HS-5 (cell line): ENCODE measurements at regions not wholly inside any gene's neighbourhood (a gene's known extent, or its start where the extent isn't known, plus 50 kb on each side); places are given as distances from the start of the nearest gene placed in this dataset.
A peak's percentile ranks its signal among the peaks of the same experiment; 100 is the strongest.

Experiments used
- DNase-seq: peaks from one replicate; pipeline ENCODE4 v3.0.0-alpha.2; 2012; ENCODE audit warnings: low read depth

DNA sequence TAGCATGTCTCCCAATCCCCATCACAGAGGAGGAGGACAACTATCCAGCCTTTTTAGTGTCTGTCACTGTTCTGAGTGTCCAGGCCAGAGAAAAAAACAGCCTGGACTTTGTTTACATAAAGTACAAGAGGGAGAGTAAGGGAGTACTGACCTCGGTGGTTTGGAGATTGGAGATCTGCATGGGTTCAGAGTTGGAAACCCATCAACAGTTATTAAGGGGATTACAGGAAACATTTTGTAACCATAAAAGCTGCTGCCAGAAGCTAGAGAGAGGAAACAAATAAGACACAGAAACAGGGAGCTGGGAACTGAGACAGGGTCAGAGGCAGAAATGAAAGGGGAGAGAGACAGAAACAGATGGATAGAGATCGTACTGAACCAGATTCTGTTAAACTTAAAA lies 131.5 kb upstream of the CTTNBP2NL start:
- DNase-seq, result no peak

DNA sequence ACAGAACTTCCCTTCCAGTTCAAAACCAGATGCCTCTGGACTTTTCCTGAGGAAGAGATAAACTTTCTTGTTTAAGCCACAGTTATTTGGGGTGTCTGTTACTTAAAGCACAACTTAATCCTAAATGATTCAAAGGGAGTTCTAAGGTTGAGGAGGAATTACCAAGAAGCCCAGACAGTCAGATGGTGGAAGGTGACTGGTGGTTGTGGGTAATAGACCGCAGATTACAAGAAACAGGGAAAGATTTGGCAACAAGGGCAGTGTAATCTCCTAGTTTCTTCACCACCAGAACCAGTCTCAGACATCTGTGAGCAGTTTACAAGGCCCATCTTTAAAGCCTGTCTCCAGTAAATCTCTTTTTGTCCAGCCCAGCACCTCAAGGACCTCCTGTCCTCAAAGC lies 130.1 kb upstream of the CTTNBP2NL start:
- no peak for DNase-seq

- DNase-seq, result no peak
These were observed 128.8 kb upstream of the CTTNBP2NL start for GRCh38 chr1:112267206-112267605.

DNA sequence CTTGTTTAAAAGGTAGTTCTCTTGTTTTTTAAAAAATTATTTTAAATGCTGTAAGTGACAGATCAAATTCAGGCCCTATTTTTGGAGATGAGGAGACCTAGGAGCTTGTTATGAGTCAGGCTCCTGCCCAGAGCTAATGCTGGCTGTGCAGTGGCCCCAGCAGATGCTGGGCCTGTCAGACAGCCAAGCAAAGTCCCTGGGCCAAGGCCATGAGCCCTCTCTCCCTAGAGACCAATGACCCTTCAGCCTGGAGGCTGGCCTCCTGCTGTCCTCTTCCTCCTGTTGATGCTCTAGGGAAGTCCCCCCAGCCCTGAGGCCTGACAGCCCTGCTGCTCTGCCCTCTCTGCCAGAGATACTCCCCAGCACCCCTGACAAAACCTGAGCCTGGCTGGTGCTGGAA lies 128.1 kb upstream of the CTTNBP2NL start:
- no peak for DNase-seq

- no peak for DNase-seq
These were observed 127.6 kb upstream of the CTTNBP2NL start for GRCh38 chr1:112268408-112268807.

- no peak for DNase-seq
These were observed 124.7 kb upstream of the CTTNBP2NL start for GRCh38 chr1:112271270-112271669.

- DNase-seq, result no peak
These were observed 123.8 kb upstream of the CTTNBP2NL start for GRCh38 chr1:112272101-112272772.

DNA sequence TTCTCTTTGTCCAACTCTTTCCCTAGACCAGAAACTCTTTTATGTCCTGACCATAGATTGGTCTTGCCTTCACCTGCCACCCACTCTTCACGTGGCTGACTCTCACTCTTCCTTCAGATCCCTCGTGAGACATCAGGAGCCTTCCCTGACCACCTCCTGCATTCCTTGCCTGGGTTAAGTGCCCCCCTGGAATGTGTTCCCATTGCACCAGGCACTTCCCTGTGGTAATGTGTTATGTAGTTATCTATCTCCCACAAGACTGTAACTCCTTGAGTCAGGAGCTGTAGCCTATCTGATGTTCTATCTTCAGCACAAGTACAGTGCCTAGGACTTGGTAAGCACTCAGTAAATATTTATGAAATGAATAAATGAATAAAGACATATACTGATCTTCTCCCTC lies 111.2 kb upstream of the CTTNBP2NL start:
- no peak for DNase-seq

- no peak for DNase-seq
These were observed 110.7 kb upstream of the CTTNBP2NL start for GRCh38 chr1:112285316-112285715.

GRCh38 chr1:112285746-112286145 lies 110.3 kb upstream of the CTTNBP2NL start:
- no peak for DNase-seq

DNA sequence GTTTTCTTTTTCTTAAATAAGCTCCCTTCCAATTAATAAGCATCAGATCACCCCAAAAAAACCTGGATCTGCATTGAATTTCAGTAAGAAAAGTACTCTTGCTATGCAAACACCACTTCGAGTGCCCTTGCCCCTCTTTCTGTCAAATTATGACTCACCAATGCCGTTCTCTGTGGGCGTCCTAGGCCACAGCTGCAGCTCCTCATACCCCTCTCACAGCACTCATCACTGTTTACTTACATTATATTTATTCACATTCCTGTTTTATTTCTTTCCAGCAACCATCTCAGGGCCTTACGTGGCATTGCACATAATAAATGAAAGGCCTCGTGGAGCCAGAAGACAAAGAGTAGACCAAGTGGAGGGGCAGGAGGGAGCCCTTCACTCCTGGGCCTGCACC lies 99.1 kb upstream of the CTTNBP2NL start:
- DNase-seq, result no peak

GRCh38 chr1:112297536-112297935 lies 98.5 kb upstream of the CTTNBP2NL start:
- no peak for DNase-seq

GRCh38 chr1:112298558-112298957 lies 97.5 kb upstream of the CTTNBP2NL start:
- peak; percentile 5 for DNase-seq

- no peak for DNase-seq
These were observed 91.9 kb upstream of the CTTNBP2NL start for GRCh38 chr1:112304126-112304525.

DNA sequence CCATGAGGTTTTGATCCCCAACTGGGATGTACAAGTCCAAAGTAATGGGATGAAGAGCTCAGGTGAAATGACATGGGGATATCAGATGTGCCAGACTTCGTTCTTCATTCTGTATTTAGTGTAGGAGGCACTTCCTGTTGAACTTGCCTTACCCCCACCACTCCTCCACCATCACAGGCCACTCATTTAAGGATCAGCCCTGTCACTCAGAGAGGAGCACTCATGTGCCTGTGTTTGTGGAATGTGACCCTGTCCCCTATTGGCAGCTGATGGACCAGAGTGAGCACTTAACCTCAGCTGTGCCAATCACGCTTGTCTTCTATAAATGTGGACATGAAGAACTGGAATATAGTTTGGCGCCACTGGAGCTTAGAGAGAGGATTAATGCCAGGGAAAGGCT lies 91.4 kb upstream of the CTTNBP2NL start:
- DNase-seq, result no peak

DNA sequence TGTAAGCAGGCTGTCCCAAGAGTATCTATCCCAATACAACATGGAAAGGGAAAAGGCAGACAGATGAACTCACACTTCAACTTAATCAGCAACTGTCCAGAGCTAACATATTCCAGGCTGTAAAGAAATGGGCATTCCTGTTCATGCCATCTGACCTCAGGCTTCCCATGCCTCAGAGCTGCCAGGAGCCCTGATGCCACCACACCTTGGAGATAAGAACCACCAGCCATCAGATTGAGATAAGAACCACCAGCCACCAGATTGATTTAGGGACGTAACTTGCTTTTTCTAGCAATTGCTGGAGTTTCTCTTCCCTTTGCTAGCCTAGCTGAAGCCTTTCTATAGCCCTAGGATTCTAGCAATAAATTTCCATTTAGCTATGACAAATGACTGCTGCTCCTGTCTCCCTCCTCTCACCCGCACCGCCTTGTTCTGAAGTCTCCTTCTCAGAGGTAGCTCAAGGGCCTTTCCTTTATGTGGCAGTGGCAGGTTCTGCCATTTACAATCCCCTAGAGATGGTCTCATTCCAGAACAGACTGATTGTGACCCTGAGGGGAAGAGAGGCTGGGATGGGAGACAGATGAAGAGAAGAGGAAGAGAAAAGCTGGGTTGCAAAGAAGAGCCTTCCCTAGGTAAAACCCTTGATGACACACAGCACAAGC lies 88.0 kb upstream of the CTTNBP2NL start:
- DNase-seq, result no peak

DNA sequence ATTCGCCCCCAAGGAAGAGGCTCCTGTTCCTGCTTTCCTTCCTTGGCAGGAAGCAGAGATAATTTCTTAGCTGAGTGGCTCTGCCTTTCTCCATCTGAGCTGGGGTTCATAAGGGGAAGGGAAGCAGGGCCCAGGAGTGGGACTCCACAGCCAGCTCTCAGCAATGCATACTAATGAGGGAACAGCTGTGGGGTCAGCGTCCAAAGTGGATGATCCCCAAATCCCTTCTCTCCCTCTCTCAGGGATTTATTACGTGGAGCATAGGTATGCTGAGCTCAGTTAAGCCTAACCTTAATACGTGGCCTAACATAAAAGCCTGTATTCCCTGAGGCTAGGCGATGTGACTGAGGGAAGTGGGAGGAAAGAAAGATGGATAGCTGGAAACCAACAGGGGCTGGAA lies 87.3 kb upstream of the CTTNBP2NL start:
- no peak for DNase-seq

DNA sequence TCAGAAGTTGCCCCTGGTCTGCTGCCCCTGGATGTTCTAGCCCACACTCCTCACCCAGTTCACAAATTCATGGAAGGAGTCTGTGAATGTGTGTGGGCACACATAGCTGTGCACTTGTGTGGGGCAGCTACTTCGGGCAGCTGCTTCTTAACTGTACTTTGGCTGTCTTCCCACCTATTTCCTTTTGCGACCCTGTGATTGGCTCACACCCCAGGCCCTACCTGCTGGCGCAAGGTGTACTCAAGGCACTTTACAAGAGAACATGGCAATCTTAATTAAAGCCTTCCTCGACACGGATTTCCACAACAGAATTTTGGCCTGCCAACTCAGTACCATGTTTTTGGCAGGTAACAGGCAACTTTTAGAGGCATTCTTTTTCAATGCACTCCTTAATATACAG lies 86.5 kb upstream of the CTTNBP2NL start:
- DNase-seq, result no peak

DNA sequence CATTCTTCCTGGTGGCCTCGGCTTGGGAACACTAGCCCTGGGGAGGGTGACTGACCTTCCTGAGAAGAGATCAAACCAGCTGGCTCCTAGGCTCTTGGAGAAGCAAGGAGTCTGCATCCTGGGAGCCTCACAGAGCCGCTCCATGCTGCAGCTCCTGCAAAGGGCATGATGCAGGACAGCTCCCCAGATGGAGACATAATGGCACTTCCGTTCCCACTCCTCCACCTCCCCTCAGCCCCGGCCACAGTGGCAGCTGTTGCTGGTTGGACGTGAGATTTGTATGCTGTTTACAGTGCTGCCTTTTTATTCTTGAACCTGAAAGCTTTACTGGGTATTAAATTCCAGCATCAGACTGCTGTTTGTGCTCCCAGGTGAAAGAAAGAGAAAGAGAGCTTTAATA lies 83.7 kb upstream of the CTTNBP2NL start:
- DNase-seq, result no peak

- no peak for DNase-seq
These were observed 83.1 kb upstream of the CTTNBP2NL start for GRCh38 chr1:112312879-112313278.

- DNase-seq, result no peak
These were observed 79.6 kb upstream of the CTTNBP2NL start for GRCh38 chr1:112316254-112316913.

GRCh38 chr1:112317140-112317539 lies 78.9 kb upstream of the CTTNBP2NL start:
- DNase-seq, result no peak

DNA sequence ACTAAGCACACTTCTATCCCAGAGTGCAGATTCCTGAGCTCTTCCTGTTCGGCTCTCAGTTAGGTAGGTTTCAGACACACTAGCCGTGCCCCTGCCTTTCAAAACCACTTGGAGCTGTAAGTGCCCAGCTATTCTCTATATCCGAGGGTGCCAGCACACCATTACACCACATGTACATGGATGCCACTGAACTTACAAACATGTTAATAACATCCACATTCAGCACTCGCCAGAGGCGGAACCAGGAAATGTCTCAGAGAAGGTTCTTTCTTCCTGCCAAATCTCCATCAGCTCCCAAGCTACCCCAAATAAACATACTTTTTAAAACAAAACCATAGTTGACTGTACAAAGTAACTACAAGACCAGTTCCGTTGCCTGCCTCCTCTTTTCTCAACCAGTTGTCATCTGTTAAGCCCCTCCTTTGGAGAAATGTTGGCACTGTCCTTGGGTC lies 78.4 kb upstream of the CTTNBP2NL start:
- no peak for DNase-seq
